Neural progenitor cell (in vitro differentiated cells): ENCODE measurements at regions not wholly inside any gene's neighbourhood (a gene's known extent, or its start where the extent isn't known, plus 50 kb on each side); places are given as distances from the start of the nearest gene placed in this dataset.

ENCODE experiments used
- DNase-seq: peaks from one replicate; pipeline ENCODE4 v3.0.0-alpha.2; 2016; ENCODE audit warnings: low spot score
- H2AFZ ChIP-seq: fragments of 200-600 bp; sonication (generic); replicated peaks from 2 replicates; pipeline ENCODE4 v1.6.1; 2016; ENCODE audit warnings: antibody characterized with exemption
- H3F3A ChIP-seq: fragments of 200-600 bp; sonication (generic); 2 replicates; pipeline ENCODE4 v1.6.1; 2016; ENCODE audit warnings: antibody characterized with exemption, low read depth
- H3K27ac ChIP-seq: fragments of 200-600 bp; sonication (generic); 2 replicates; pipeline ENCODE4 v1.5.1; 2016; ENCODE audit warnings: mild to moderate bottlenecking
- H3K27me3 ChIP-seq: fragments of 200-600 bp; sonication (generic); 2 replicates; pipeline ENCODE4 v1.6.1; 2016; ENCODE audit warnings: mild to moderate bottlenecking, moderate library complexity
- H3K36me3 ChIP-seq: fragments of 200-600 bp; sonication (generic); 2 replicates; pipeline ENCODE4 v1.5.1; 2016
- H3K4me1 ChIP-seq: fragments of 200-600 bp; sonication (generic); 2 replicates; pipeline ENCODE4 v1.6.1; 2016; ENCODE audit warnings: mixed run types
- H3K4me2 ChIP-seq: fragments of 200-600 bp; sonication (generic); 2 replicates; pipeline ENCODE4 v1.6.1; 2016
- H3K4me3 ChIP-seq: fragments of 200-600 bp; sonication (generic); 2 replicates; pipeline ENCODE4 v1.5.1; 2016
- H3K79me2 ChIP-seq: fragments of 200-600 bp; sonication (generic); 2 replicates; pipeline ENCODE4 v1.6.1; 2016; ENCODE audit warnings: low read depth
- H3K9ac ChIP-seq: fragments of 200-600 bp; sonication (generic); 2 replicates; pipeline ENCODE4 v1.6.1; 2016
- H3K9me3 ChIP-seq: fragments of 200-600 bp; sonication (generic); 2 replicates; pipeline ENCODE4 v1.5.1; 2016; ENCODE audit warnings: low read depth
- H4K20me1 ChIP-seq: fragments of 200-600 bp; sonication (generic); 2 replicates; pipeline ENCODE4 v1.6.1; 2016; ENCODE audit warnings: low read depth
- H3K27ac Mint-ChIP-seq: 3 replicates; pipeline ENCODE4 v1.8.0; 2021; ENCODE audit warnings: mixed read lengths
- H3K27me3 Mint-ChIP-seq: 2 replicates; pipeline ENCODE4 v1.8.0; 2022; ENCODE audit warnings: low read depth, mild to moderate bottlenecking, inconsistent platforms, moderate library complexity, mixed read lengths; ENCODE audit not compliant: insufficient read depth
- H3K36me3 Mint-ChIP-seq: 3 replicates; pipeline ENCODE4 v1.8.0; 2021; ENCODE audit warnings: mixed read lengths
- H3K4me1 Mint-ChIP-seq: 3 replicates; pipeline ENCODE4 v1.8.0; 2021; ENCODE audit warnings: mixed read lengths
- H3K4me3 Mint-ChIP-seq: 3 replicates; pipeline ENCODE4 v1.8.0; 2021; ENCODE audit warnings: mild to moderate bottlenecking, moderate library complexity, mixed read lengths
- H3K9me3 Mint-ChIP-seq: 3 replicates; pipeline ENCODE4 v1.8.0; 2020; ENCODE audit warnings: mixed read lengths
- EZH2 ChIP-seq: fragments of 200-600 bp; sonication (generic); IDR thresholded peaks from 2 replicates; pipeline ENCODE4 v1.6.1; 2017; ENCODE audit warnings: antibody characterized with exemption, mild to moderate bottlenecking, moderate library complexity
- EZH2phosphoT487 ChIP-seq: fragments of 200-600 bp; sonication (generic); IDR thresholded peaks from 2 replicates; pipeline ENCODE4 v1.6.1; 2017; ENCODE audit warnings: antibody characterized with exemption
- TF ChIP-seq, protein P1 (sequence below): fragments of 200-600 bp; sonication (generic); IDR thresholded peaks from 2 replicates; pipeline ENCODE4 v1.5.1; 2017; ENCODE audit warnings: antibody characterized with exemption, mild to moderate bottlenecking

DNA sequence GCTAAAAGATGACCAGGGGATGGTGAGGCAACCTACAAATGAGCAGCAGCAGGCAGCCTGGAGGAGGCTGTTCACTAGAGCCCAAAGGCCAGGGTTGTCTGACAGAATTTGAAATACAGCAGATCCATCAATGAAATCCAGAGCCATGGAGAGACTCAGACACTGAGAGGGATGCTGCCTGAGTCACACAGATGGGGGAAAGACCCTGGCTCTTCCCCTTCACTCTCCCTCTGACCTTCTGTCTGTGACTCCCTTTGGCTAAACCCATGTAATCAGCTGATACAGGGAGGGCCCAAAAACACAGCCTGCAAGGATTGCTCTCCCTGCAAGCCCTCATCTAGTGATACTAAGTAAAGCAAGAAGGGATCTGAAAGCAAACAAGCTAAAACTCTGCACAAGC is 166.5 kb upstream of the SPOPL start:
- Histone ChIP-seq H3F3A (peaks cover 1% of the 10 kb centered on the region), H3K4me3 (no peak overlapping the region), H4K20me1 (no peaks in the 10 kb centered on the region), H3K4me1 (peaks cover 24% of the 10 kb centered on the region), H3K79me2 (no peaks in the 10 kb centered on the region), H3K27ac (no peak overlapping the region), H2AFZ (no peak overlapping the region), H3K9me3 (no peaks in the 10 kb centered on the region), H3K27me3 (no peaks in the 10 kb centered on the region), H3K4me2 (no peak overlapping the region), H3K36me3 (no peaks in the 10 kb centered on the region), H3K9ac (no peak overlapping the region)
- no peaks in the 10 kb centered on the region for H3K36me3 Mint-ChIP-seq
- H3K4me3 Mint-ChIP-seq: no peak overlapping the region
- TF ChIP-seq EZH2 (no peak), EZH2phosphoT487 (no peak)
- TF ChIP-seq, protein P1, sequence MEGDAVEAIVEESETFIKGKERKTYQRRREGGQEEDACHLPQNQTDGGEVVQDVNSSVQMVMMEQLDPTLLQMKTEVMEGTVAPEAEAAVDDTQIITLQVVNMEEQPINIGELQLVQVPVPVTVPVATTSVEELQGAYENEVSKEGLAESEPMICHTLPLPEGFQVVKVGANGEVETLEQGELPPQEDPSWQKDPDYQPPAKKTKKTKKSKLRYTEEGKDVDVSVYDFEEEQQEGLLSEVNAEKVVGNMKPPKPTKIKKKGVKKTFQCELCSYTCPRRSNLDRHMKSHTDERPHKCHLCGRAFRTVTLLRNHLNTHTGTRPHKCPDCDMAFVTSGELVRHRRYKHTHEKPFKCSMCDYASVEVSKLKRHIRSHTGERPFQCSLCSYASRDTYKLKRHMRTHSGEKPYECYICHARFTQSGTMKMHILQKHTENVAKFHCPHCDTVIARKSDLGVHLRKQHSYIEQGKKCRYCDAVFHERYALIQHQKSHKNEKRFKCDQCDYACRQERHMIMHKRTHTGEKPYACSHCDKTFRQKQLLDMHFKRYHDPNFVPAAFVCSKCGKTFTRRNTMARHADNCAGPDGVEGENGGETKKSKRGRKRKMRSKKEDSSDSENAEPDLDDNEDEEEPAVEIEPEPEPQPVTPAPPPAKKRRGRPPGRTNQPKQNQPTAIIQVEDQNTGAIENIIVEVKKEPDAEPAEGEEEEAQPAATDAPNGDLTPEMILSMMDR: no peak
- peaks cover 3% of the 10 kb centered on the region for H3K4me1 Mint-ChIP-seq
- no peaks in the 10 kb centered on the region for H3K9me3 Mint-ChIP-seq
- no peak overlapping the region for H3K27ac Mint-ChIP-seq
- H3K27me3 Mint-ChIP-seq: no peaks in the 10 kb centered on the region
- no peak for DNase-seq

- Mint-ChIP-seq H3K36me3 (no peaks in the 10 kb centered on the region), H3K4me3 (no peak overlapping the region), H3K27ac (no peak overlapping the region), H3K27me3 (no peaks in the 10 kb centered on the region), H3K9me3 (no peaks in the 10 kb centered on the region), H3K4me1 (no peaks in the 10 kb centered on the region)
- H3K79me2 ChIP-seq: no peaks in the 10 kb centered on the region
- no peak overlapping the region for H3K4me3 ChIP-seq
- H4K20me1 ChIP-seq: no peaks in the 10 kb centered on the region
- H3K27me3 ChIP-seq: no peaks in the 10 kb centered on the region
- H3K4me1 ChIP-seq: peaks cover 19% of the 10 kb centered on the region
- H3K9me3 ChIP-seq: no peaks in the 10 kb centered on the region
- no peak overlapping the region for H3K9ac ChIP-seq
- H3F3A ChIP-seq: no peaks in the 10 kb centered on the region
- H3K4me2 ChIP-seq: no peak overlapping the region
- no peak overlapping the region for H2AFZ ChIP-seq
- H3K27ac ChIP-seq: no peak overlapping the region
- no peaks in the 10 kb centered on the region for H3K36me3 ChIP-seq
- no peak for DNase-seq
- TF ChIP-seq EZH2phosphoT487: no peak
- no peak for TF ChIP-seq EZH2
- TF ChIP-seq, protein P1: no peak
Measured at GRCh38 chr2:138336146-138336545, 165.4 kb upstream of the SPOPL start.

DNA sequence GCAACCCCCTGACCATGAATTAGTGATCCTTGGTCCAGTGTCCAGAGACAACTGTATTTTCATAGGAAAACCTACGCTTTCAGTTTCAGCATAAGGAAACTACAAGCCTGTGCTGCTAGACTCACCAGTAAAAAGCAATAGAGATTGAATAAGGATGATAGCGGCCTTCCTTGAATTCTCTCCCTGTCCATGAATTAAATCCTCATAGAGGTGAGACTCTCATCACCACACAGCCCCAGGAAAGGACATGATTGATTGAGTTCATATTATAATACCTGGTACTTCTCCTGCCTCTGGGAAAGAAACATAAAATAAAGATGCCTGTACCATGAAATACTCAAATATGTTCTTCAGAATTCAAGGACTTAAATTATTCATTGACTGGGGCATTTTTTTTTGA is 146.3 kb upstream of the SPOPL start:
- no peak overlapping the region for H3K27ac ChIP-seq
- no peaks in the 10 kb centered on the region for H3K27me3 ChIP-seq
- no peaks in the 10 kb centered on the region for H3K36me3 Mint-ChIP-seq
- H3K36me3 ChIP-seq: no peaks in the 10 kb centered on the region
- H3K27me3 Mint-ChIP-seq: no peaks in the 10 kb centered on the region
- H3K4me3 ChIP-seq: no peak overlapping the region
- H2AFZ ChIP-seq: no peak overlapping the region
- H3K4me3 Mint-ChIP-seq: no peak overlapping the region
- H3K79me2 ChIP-seq: no peaks in the 10 kb centered on the region
- no peaks in the 10 kb centered on the region for H3K9me3 ChIP-seq
- no peak for DNase-seq
- H3K9me3 Mint-ChIP-seq: no peaks in the 10 kb centered on the region
- no peaks in the 10 kb centered on the region for H3F3A ChIP-seq
- no peak overlapping the region for H3K9ac ChIP-seq
- H3K4me1 Mint-ChIP-seq: peaks cover 8% of the 10 kb centered on the region
- no peaks in the 10 kb centered on the region for H4K20me1 ChIP-seq
- no peak overlapping the region for H3K4me2 ChIP-seq
- TF ChIP-seq EZH2phosphoT487: no peak
- TF ChIP-seq, protein P1: no peak
- no peak for TF ChIP-seq EZH2
- H3K4me1 ChIP-seq: no peaks in the 10 kb centered on the region
- no peak overlapping the region for H3K27ac Mint-ChIP-seq
